ENCODE measurements at regions not wholly inside any gene's neighbourhood (a gene's known extent, or its start where the extent isn't known, plus 50 kb on each side); places are given as distances from the start of the nearest gene placed in this dataset.

- DNase-seq: no peak
Measured at GRCh38 chr1:87636198-87636892, 307.7 kb downstream of the LMO4 start.

- no peak for DNase-seq
Measured at GRCh38 chr1:87638636-87639035, 310.0 kb downstream of the LMO4 start.

- DNase-seq: no peak
Measured at GRCh38 chr1:87641996-87642395, 313.3 kb downstream of the LMO4 start.

GRCh38 chr1:87642581-87643221 lies 314.0 kb downstream of the LMO4 start:
- peak; percentile 7 to 60 for DNase-seq

- no peak for DNase-seq
Measured at GRCh38 chr1:87644033-87644578, 315.4 kb downstream of the LMO4 start.

GRCh38 chr1:87644579-87645190 lies 316.0 kb downstream of the LMO4 start:
- DNase-seq: no peak

- DNase-seq: no peak
Measured at GRCh38 chr1:87647430-87648177, 318.9 kb downstream of the LMO4 start.

- DNase-seq: no peak
Measured at GRCh38 chr1:87648323-87649119, 319.8 kb downstream of the LMO4 start.

- DNase-seq: no peak
Measured at GRCh38 chr1:87650306-87650705, 321.6 kb downstream of the LMO4 start.

- DNase-seq: no peak
Measured at GRCh38 chr1:87652176-87652575, 323.5 kb downstream of the LMO4 start.

- DNase-seq: no peak
Measured at GRCh38 chr1:87665151-87665550, 336.5 kb downstream of the LMO4 start.

GRCh38 chr1:87666681-87667080 lies 338.0 kb downstream of the LMO4 start:
- no peak for DNase-seq

GRCh38 chr1:87669674-87670073 lies 341.0 kb downstream of the LMO4 start:
- DNase-seq: no peak

- no peak for DNase-seq
Measured at GRCh38 chr1:87673309-87673708, 344.6 kb downstream of the LMO4 start.

- DNase-seq: no peak
Measured at GRCh38 chr1:87673748-87674147, 345.1 kb downstream of the LMO4 start.

- no peak for DNase-seq
Measured at GRCh38 chr1:87674791-87675190, 346.1 kb downstream of the LMO4 start.

GRCh38 chr1:87678266-87678665 lies 349.6 kb downstream of the LMO4 start:
- DNase-seq: peak in 1 of 2 experiments; percentile 47

- peak in 1 of 2 experiments; percentile 7 for DNase-seq
Measured at GRCh38 chr1:87682565-87682964, 353.9 kb downstream of the LMO4 start.

GRCh38 chr1:87683196-87683956 lies 354.7 kb downstream of the LMO4 start:
- peak in 1 of 2 experiments; percentile 77 for DNase-seq

- DNase-seq: peak in 1 of 2 experiments; percentile 4
Measured at GRCh38 chr1:87684194-87684593, 355.5 kb downstream of the LMO4 start.

GRCh38 chr1:87684713-87685205 lies 356.1 kb downstream of the LMO4 start:
- peak in 1 of 2 experiments; percentile 22 for DNase-seq
